HepG2 (cell line): ENCODE measurements at regions not wholly inside any gene's neighbourhood (a gene's known extent, or its start where the extent isn't known, plus 50 kb on each side); places are given as distances from the start of the nearest gene placed in this dataset.

Source experiments
- ATAC-seq: fragments of 200-7000 bp; cut with Tn5 transposase; 3 replicates; pipeline ENCODE4 v1.9.1; 2020; ENCODE audit warnings: mild to moderate bottlenecking, moderate library complexity
- BruUV-seq: library from RNA; stranded (reverse); fragments of 400-500 nt; replicated peaks from 2 replicates; lab custom pipeline; 2021; lab: Mats Ljungman, UMichigan
- CTCF ChIA-PET: fragments of 300-600 bp; formaldehyde crosslinking; extraction: SDS; loops from one replicate; lab custom pipeline; 2021; ENCODE audit warnings: low total read pairs, inconsistent platforms, low intra/inter-chr PET ratio; lab: Yijun Ruan, JAX
- POLR2A ChIA-PET: fragments of 350-600 bp; sonication (Branson Sonifier 250); formaldehyde crosslinking; loops from one replicate; lab custom pipeline; 2020; ENCODE audit warnings: antibody characterized with exemption, inconsistent platforms; lab: Yijun Ruan, JAX
- DNase-seq: peaks from one replicate; pipeline ENCODE4 v3.0.0-alpha.2; 2015; ENCODE audit warnings: low spot score
- FAIRE-seq: peaks from 3 replicates; lab custom pipeline; 2011; peaks lifted over from hg19 to GRCh38; lab: Jason Lieb, UNC
- H2AFZ ChIP-seq: one replicate; pipeline ENCODE4 v1.6.1; 2011; ENCODE audit warnings: low read length, inconsistent platforms
- H3K27ac ChIP-seq: fragments of 300-600 bp; 3 replicates; pipeline ENCODE4 v1.8.0; 2011; ENCODE audit warnings: mixed run types, mild to moderate bottlenecking, mixed read lengths, low read length, inconsistent platforms; ENCODE audit not compliant: insufficient read depth; ENCODE audit errors: extremely low read length
- H3K27me3 ChIP-seq, 2 experiments: fragments of 200-600 bp in 1 of 2; 2 replicates in 1 of 2; 3 replicates in 1 of 2; pipeline versions ENCODE4 v1.6.0 to v1.8.0; 2011; ENCODE audit warnings: low read length in 2 of 2, mild to moderate bottlenecking in 2 of 2, moderate library complexity in 2 of 2, inconsistent platforms in 1 of 2; ENCODE audit not compliant: insufficient read depth in 2 of 2, control insufficient read depth in 1 of 2
- H3K36me3 ChIP-seq, 2 experiments: fragments of 200-600 bp in 1 of 2; replicated peaks in 1 of 2; 2 replicates in 1 of 2; 3 replicates in 1 of 2; pipeline versions ENCODE4 v1.5.1 to v1.8.0; 2011; ENCODE audit warnings: low read length in 2 of 2, inconsistent platforms in 1 of 2; ENCODE audit not compliant: insufficient read depth in 2 of 2, control insufficient read depth in 1 of 2
- H3K4me1 ChIP-seq: 2 replicates; pipeline ENCODE4 v1.5.1; 2012; ENCODE audit warnings: low read length, inconsistent platforms; ENCODE audit not compliant: insufficient read depth
- H3K4me2 ChIP-seq: 2 replicates; pipeline ENCODE4 v1.6.0; 2011; ENCODE audit warnings: low read depth, low read length, inconsistent platforms
- H3K4me3 ChIP-seq, 3 experiments: fragments of 200-600 bp in 1 of 3; sonication (generic), shearing (Covaris generic) in 1 of 3; replicated peaks in 1 of 3; 2 replicates each; pipeline ENCODE4 v1.5.1; 2011 to 2016; ENCODE audit warnings: low read length in 3 of 3, inconsistent platforms in 2 of 3, low read depth in 2 of 3, mild to moderate bottlenecking in 2 of 3, control low read depth in 1 of 3, mixed read lengths in 1 of 3; ENCODE audit not compliant: insufficient read depth in 1 of 3
- H3K79me2 ChIP-seq: one replicate; pipeline ENCODE4 v1.6.1; 2011; ENCODE audit warnings: low read length, inconsistent platforms; ENCODE audit not compliant: insufficient read depth
- H3K9ac ChIP-seq: 2 replicates; pipeline ENCODE4 v1.6.0; 2011; ENCODE audit warnings: mild to moderate bottlenecking, low read depth, low read length, inconsistent platforms; ENCODE audit not compliant: insufficient read depth
- H3K9me3 ChIP-seq: 2 replicates; pipeline ENCODE4 v1.5.1; 2012; ENCODE audit warnings: mild to moderate bottlenecking, low read length
- H4K20me1 ChIP-seq: 2 replicates; pipeline ENCODE4 v1.6.0; 2011; ENCODE audit warnings: inconsistent platforms, mild to moderate bottlenecking, low read length, moderate library complexity; ENCODE audit not compliant: insufficient read depth
- CEBPB ChIP-seq: IDR thresholded peaks from 2 replicates; pipeline ENCODE4 v1.6.1; 2011; ENCODE audit warnings: low read depth, low read length, improper control_type of control experiment, borderline replicate concordance
- MAFF ChIP-seq: IDR thresholded peaks from 2 replicates; pipeline ENCODE4 v1.6.1; 2011; ENCODE audit warnings: low read depth, low read length, improper control_type of control experiment
- MAFK ChIP-seq, 2 experiments: IDR thresholded peaks in 1 of 2; conservative IDR thresholded peaks in 1 of 2; 2 replicates each; pipeline ENCODE4 v1.6.1; 2011; ENCODE audit warnings: improper control_type of control experiment in 2 of 2, low read length in 2 of 2
- in situ Hi-C: cut with HindIII; loops from 2 replicates; pipeline ENCODE4 v1.10.0; 2017; ENCODE audit warnings: low pct_unique_long_range_greater_than_20kb; ENCODE audit not compliant: extremely low pct_ligation_motif_present
- intact Hi-C: fragments of 100-400 bp; cut with micrococcal nuclease; formaldehyde crosslinking; loops from one replicate; pipeline ENCODE4 v1.10.0; 2022; ENCODE audit not compliant: unreplicated experiment
- TF ChIP-seq, protein P1 (sequence below): sonication (generic); formaldehyde crosslinking; IDR thresholded peaks from 2 replicates; pipeline ENCODE4 v1.5.0; 2020; ENCODE audit warnings: mild to moderate bottlenecking, missing genetic modification reagents, borderline replicate concordance

DNA sequence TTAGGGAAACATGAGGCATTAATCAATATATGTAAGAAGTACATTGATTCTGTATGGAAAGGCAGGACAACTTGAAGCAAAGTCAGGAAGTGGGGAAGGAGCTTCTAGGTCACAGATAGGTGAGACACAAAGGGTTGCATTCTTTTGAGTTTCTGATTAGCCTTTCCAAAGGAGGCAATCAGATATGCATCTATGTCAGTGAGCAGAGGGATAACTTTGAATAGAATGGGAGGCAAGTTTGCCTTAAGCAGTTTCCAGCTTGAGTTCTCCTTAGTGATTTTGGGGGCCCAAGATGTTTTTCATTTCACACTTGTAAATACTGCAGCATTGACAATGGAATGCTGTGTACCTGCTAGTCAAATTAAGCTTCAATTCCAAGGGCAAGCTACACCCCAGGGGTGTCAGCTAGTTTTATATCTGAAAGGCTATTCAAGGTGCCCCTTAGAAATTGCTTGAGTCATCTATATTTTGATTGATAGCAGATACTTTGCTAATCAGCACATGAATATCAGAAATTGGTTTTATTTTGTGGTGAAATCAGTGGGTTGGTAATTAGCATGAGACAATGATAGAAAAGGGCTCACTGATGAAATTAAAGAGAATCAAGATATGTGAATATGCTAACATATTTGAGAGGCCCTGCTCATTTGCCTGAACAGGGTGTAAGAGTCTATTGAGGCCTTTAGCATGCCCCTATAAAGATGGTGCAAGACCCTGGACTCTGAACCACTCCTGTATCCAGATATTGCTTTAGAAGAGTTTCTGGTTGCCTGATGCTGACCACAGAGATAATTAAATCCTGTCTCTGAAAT, 131.5 kb downstream of the TMEM17 start:
- ChIA-PET CTCF (no interaction called here), POLR2A (no interaction called here)
- Histone ChIP-seq H4K20me1 (no peaks in the 10 kb centered on the region), H3K27me3 (peaks cover 0 to 3% of the 10 kb centered on the region in 2 experiments; a peak in 1 of 5 replicates), H3K4me2 (no peak overlapping the region), H3K9ac (no peak overlapping the region), H3K36me3 (no peaks in the 10 kb centered on the region), H3K9me3 (peaks cover 13% of the 10 kb centered on the region), H3K27ac (no peak overlapping the region), H2AFZ (no peak overlapping the region), H3K79me2 (no peaks in the 10 kb centered on the region), H3K4me3 (no peak overlapping the region), H3K4me1 (peaks cover 4% of the 10 kb centered on the region)
- in situ Hi-C loops (no loop called here), intact Hi-C loops (no loop called here)
- FAIRE-seq: no peak
- no peak for DNase-seq
- BruUV-seq: no TSS peak
- ATAC-seq: no peak
- peak; percentile 39; the same call in 1 of the 2 replicates for TF ChIP-seq MAFF
- TF ChIP-seq, protein P1, sequence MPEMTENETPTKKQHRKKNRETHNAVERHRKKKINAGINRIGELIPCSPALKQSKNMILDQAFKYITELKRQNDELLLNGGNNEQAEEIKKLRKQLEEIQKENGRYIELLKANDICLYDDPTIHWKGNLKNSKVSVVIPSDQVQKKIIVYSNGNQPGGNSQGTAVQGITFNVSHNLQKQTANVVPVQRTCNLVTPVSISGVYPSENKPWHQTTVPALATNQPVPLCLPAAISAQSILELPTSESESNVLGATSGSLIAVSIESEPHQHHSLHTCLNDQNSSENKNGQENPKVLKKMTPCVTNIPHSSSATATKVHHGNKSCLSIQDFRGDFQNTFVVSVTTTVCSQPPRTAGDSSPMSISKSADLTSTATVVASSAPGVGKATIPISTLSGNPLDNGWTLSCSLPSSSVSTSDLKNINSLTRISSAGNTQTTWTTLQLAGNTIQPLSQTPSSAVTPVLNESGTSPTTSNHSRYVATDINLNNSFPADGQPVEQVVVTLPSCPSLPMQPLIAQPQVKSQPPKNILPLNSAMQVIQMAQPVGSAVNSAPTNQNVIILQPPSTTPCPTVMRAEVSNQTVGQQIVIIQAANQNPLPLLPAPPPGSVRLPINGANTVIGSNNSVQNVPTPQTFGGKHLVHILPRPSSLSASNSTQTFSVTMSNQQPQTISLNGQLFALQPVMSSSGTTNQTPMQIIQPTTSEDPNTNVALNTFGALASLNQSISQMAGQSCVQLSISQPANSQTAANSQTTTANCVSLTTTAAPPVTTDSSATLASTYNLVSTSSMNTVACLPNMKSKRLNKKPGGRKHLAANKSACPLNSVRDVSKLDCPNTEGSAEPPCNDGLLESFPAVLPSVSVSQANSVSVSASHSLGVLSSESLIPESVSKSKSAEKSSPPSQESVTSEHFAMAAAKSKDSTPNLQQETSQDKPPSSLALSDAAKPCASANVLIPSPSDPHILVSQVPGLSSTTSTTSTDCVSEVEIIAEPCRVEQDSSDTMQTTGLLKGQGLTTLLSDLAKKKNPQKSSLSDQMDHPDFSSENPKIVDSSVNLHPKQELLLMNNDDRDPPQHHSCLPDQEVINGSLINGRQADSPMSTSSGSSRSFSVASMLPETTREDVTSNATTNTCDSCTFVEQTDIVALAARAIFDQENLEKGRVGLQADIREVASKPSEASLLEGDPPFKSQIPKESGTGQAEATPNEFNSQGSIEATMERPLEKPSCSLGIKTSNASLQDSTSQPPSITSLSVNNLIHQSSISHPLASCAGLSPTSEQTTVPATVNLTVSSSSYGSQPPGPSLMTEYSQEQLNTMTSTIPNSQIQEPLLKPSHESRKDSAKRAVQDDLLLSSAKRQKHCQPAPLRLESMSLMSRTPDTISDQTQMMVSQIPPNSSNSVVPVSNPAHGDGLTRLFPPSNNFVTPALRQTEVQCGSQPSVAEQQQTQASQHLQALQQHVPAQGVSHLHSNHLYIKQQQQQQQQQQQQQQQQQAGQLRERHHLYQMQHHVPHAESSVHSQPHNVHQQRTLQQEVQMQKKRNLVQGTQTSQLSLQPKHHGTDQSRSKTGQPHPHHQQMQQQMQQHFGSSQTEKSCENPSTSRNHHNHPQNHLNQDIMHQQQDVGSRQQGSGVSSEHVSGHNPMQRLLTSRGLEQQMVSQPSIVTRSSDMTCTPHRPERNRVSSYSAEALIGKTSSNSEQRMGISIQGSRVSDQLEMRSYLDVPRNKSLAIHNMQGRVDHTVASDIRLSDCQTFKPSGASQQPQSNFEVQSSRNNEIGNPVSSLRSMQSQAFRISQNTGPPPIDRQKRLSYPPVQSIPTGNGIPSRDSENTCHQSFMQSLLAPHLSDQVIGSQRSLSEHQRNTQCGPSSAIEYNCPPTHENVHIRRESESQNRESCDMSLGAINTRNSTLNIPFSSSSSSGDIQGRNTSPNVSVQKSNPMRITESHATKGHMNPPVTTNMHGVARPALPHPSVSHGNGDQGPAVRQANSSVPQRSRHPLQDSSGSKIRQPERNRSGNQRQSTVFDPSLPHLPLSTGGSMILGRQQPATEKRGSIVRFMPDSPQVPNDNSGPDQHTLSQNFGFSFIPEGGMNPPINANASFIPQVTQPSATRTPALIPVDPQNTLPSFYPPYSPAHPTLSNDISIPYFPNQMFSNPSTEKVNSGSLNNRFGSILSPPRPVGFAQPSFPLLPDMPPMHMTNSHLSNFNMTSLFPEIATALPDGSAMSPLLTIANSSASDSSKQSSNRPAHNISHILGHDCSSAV (CRISPR knock-in tag): no peak
- TF ChIP-seq MAFK (conservative IDR thresholded peaks at IDR 0.05 in 1 of 2, IDR thresholded peaks at IDR 0.05 in 1 of 2; ENCODE audit: low read length in 2 of 2): peak; percentile 26 to 81; a peak in 3 of 4 replicates
- 0 out of 2 replicates have a peak, but pooled peaks have one; percentile 15 for TF ChIP-seq CEBPB
